ENCODE measurements at regions not wholly inside any gene's neighbourhood (a gene's known extent, or its start where the extent isn't known, plus 50 kb on each side); places are given as distances from the start of the nearest gene placed in this dataset.

DNA sequence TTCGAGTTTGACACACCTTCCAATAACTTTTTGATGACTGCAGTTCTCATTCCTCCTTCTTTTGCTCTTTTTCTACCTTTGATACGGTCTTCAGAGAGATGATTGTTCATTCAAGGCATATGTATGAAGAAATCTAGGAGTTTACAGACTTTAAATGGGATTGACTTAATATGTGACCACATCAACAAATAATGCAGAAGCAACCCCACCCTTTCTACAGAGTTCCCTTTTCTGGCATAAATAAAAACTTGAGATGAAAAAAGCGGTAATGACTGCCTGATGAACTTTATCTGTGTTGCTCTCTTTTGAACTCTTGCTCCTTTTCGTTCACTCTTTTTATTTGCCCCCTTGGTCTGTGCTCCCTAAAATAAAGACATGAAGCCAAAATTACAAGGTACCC lies 161.7 kb downstream of the C7orf25 start:
- TF ChIP-seq, protein P1, sequence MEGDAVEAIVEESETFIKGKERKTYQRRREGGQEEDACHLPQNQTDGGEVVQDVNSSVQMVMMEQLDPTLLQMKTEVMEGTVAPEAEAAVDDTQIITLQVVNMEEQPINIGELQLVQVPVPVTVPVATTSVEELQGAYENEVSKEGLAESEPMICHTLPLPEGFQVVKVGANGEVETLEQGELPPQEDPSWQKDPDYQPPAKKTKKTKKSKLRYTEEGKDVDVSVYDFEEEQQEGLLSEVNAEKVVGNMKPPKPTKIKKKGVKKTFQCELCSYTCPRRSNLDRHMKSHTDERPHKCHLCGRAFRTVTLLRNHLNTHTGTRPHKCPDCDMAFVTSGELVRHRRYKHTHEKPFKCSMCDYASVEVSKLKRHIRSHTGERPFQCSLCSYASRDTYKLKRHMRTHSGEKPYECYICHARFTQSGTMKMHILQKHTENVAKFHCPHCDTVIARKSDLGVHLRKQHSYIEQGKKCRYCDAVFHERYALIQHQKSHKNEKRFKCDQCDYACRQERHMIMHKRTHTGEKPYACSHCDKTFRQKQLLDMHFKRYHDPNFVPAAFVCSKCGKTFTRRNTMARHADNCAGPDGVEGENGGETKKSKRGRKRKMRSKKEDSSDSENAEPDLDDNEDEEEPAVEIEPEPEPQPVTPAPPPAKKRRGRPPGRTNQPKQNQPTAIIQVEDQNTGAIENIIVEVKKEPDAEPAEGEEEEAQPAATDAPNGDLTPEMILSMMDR (IDR thresholded peaks at IDR 0.05) = no peak
- TF ChIP-seq POLR2AphosphoS5 (IDR thresholded peaks at IDR 0.05; ENCODE audit: low read depth, low read length) (no peak), SIN3A (IDR thresholded peaks at IDR 0.05; ENCODE audit: borderline replicate concordance, insufficient read depth, low read depth, low read length) (no peak)
- TF ChIP-seq, protein P2, sequence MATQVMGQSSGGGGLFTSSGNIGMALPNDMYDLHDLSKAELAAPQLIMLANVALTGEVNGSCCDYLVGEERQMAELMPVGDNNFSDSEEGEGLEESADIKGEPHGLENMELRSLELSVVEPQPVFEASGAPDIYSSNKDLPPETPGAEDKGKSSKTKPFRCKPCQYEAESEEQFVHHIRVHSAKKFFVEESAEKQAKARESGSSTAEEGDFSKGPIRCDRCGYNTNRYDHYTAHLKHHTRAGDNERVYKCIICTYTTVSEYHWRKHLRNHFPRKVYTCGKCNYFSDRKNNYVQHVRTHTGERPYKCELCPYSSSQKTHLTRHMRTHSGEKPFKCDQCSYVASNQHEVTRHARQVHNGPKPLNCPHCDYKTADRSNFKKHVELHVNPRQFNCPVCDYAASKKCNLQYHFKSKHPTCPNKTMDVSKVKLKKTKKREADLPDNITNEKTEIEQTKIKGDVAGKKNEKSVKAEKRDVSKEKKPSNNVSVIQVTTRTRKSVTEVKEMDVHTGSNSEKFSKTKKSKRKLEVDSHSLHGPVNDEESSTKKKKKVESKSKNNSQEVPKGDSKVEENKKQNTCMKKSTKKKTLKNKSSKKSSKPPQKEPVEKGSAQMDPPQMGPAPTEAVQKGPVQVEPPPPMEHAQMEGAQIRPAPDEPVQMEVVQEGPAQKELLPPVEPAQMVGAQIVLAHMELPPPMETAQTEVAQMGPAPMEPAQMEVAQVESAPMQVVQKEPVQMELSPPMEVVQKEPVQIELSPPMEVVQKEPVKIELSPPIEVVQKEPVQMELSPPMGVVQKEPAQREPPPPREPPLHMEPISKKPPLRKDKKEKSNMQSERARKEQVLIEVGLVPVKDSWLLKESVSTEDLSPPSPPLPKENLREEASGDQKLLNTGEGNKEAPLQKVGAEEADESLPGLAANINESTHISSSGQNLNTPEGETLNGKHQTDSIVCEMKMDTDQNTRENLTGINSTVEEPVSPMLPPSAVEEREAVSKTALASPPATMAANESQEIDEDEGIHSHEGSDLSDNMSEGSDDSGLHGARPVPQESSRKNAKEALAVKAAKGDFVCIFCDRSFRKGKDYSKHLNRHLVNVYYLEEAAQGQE (IDR thresholded peaks at IDR 0.05; ENCODE audit: insufficient read depth in 1 of 2, low read depth in 2 of 2, low read length in 1 of 2) = no peak
